Ramos (cell line): ENCODE measurements at regions not wholly inside any gene's neighbourhood (a gene's known extent, or its start where the extent isn't known, plus 50 kb on each side); places are given as distances from the start of the nearest gene placed in this dataset.

ENCODE experiments used
- in situ Hi-C: fragments of 300-500 bp; cut with MboI; formaldehyde crosslinking; loops from one replicate; pipeline ENCODE4 v1.14.3; 2022; ENCODE audit warnings: low sequenced_read_pairs; ENCODE audit not compliant: unreplicated experiment

DNA sequence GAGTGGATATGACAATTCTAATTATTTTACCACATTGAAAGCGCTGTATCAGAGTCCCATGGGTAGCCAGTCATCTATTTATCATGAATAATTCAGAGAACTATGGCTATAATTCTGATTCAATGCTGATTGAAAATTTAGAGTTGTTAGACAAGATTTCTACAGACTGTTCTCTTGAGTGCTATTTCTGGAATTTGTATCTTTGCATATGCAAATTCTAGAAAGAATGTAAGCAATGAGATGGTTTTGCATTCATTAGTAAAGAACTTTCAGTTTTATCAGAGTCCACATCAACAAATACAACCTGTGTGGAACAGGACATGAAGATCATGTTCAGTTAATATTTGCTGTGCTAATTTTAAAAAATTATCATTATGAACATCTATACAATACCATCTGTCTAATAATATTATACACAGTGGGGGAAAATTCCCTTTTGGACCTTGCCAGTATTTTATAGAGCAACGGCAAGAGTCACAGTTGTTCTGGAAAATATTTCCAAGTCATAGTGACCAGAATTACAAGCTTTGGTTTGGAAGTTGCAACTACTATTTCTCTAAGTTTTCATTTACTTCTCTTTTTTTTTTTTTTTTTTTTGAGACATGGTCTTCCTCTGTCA is 372.7 kb upstream of the PTGER4 start:
- in situ Hi-C loops: no loop called here

DNA sequence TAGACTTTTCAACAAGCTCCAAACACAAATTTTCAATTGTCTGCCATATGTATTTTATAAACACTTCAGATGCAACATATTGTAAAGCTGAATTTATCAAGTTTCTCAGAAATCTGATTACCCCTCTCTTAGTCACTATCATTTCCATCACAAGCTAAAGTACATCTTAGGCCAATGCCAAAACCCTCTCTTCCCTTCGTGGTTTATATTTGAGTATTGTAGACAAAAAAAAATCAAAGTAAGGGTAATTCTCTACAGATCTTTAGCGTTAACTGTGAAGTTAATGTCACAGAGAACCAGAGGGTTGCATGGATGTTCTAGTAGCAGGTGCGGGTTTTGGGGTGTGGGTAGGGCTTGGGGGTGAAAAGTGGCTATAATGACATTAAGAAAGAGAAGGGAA is 387.7 kb upstream of the PTGER4 start:
- in situ Hi-C loops: no loop called here

DNA sequence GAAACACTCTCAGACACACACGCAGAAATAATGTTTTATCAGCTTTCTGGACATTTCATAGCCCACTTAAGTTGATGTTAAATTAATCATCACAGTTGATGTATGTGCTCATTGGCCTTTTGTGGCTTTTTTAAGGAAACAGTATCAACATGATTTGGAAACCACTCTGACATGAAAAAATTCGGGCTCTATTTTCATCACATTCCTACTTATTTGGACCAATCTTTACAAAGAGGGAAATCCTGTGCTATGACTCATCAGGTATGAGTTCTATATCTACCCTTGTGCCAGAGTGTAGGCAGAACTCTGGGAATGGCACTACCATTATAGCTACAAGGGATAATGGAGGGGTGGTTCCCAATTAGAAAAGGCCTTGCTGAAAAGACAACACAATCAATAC is 388.4 kb upstream of the PTGER4 start:
- in situ Hi-C loops: no loop called here

DNA sequence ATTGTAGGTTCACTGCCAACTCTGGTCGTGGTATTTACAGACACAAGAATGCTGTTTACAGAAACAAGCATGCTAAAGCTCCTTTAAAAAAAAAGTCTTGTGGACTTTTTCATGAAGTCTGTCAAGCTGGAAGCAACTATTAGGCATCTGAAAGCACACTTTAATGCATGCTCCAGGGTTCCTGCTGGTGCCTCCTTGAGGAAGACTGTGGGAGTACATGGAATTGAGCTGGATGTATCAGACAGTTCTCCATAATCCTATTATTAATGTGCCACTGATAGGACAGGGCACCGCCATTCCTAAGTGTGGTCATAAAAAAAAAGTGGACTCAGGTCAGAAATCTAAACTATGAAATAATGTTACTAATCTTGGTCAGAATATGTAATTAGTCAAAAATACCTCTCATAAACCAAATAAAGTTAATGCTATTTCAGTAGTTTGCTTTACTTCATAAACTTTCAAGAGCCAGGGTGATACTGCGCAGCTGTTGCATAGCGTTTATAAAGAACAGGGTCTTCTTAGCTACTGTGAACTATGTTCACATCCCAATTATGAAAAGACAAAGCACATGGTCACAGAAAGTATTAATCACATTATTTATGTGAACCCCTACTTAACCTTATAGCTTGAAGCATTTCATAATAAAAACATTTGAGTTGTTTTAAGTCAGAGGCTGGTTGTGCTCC is 390.8 kb upstream of the PTGER4 start:
- in situ Hi-C loops: no loop called here

DNA sequence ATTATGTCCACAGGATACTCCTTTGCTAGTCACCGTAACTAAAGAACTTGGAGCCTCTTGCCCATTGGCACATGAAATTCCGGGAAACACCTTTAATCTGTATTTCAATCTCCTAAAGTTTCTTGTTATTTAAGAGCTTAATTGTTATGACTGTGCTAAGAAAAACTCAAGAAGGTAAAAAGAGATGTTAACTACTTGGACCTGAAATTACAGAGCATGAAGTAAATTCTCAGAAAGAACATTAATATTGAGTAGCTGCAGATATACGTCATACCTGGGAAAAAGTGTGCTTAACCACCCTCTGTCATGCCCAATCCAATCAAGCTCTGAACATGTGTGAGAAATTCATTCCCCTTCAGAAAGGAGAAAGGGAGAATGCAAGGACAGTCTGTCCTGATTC is 394.9 kb upstream of the PTGER4 start:
- in situ Hi-C loops: no loop called here

DNA sequence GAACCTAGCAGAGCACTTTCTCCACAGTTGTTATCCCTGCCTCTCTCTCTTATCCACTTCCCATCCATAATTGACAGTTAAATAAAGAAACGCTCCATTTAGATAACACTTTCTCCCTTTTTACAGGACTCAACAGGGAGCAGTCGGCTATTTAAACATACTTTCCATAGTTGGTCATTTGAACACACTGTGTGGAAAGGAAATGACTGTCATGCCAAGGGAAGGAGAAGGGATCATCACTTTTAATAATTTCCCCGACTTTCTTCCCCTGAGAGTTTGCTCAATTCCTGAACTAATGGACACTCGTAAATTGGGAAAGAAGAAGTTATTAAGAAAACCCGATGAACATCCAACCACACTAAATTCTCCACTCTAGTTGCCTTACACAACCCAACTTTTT is 400.8 kb upstream of the PTGER4 start:
- in situ Hi-C loops: no loop called here

DNA sequence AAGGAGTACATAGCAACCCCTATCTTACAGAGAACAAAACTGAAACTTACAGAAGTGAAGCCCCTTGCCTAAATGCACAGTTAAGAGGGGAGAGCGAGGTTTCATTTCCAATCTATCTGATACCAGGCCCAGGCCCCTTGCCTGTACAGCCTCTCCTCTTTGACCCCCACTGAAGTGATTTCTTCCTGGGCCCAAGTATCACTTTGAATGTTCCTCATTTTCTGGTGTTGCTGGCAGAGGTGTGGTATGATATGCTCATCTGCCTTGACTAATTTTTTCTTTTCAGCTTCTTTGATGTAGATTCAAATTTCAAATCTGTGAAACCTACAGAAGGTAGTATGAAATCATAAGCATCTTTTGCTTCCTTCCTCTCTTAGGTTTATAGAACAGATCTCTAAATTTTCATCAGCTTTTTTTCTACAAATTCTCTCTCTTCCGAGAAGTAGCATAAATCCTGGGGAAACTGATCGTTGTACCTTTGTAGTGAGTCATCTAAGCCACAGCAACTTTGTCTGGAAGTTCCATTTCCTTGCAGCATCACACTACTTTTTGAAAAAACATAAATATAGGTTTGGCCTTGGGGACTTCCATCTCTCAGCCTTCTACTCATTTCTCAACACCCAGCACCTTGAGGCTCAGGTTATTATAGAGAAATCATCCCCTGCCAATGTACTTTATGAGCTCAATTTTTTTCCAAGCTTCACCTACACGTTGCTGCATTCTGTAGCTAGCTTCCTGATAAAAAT is 402.4 kb upstream of the PTGER4 start:
- in situ Hi-C loops: no loop called here

DNA sequence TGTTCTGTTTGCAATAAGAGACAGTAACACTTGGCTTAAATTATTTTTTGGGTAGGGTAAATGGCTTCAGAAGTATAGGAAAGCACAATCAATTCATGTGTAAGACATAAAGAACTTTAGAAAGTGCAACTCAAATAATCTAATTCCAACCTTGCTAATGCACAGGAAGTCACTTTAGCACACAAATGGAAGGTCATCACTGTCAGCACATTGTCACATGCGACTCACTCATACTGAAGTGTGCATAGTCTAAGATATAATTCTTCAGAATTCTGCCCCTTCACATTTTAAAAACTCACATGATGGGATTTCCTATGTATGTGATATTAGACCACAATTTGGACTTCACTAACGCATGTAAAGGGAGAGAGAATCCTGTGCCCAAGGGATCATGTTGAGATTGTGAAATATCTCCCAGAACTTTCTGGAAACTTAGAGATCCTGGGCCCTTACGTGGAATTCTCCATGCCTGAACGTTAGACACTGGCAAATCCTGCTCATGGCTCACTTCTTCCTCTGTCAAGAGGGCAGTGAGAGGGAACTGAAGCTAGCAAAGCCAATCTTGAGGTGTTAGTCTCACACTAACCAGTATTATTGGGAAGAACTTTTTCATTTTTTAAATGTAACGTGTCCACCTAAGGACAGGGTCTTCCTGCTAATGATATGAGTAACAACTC is 403.2 kb upstream of the PTGER4 start:
- in situ Hi-C loops: no loop called here

DNA sequence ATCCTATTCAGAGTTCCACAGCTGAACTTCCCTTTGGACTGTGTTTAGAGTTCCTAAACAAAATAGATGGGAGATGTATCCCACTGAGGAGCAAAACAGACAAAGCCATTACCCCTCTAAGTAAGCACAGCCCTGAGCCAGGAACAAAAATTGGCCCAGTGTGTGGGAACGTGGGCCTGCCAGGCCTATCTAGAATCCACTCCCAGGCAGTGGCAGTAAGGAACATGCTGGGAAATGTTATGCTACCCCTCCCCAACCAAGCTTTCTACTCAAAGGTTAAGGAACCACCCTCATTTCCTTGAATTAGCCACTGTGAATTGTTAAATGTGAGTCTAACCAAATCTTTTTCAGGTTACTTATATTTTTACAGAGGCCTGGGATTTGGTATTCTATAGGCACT is 405.1 kb upstream of the PTGER4 start:
- in situ Hi-C loops: no loop called here

DNA sequence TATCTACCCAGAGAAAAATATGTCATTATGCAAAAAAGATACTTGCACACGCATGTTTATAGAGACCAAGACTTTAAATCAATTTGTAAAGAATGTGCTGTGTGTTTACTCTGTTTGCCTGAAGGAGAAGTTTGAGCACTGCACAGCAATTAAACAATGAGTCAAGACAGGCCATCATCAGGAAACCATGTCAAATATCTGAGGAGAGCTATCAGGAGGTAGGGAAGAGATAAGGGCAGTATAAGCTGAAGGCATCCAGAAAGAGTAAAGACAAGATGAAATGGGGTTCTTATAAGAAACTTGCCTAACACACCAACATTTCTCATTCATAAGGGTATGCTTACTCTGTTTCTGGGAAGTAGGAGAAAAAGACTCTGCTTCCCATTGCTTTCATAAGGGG is 405.8 kb upstream of the PTGER4 start:
- in situ Hi-C loops: no loop called here

DNA sequence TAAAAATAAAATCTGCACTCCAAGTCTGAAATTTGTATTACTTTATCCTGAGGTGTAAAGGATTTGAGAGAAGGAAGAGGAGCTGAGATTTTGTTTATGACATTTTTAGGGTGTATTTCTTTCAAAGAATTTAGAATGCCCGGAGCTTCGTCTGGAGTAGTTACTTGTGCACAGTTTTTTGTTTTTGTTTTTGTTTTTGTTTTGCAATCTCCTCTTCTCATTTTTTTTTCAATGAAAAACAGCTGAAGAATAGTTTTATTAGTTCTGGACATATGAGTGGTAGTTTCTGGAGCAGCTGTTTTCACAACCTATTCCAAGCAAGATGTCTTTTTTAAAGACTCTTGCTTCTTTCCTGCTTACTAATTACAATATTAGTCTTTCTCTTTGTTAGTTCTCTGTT is 408.2 kb upstream of the PTGER4 start:
- in situ Hi-C loops: no loop called here

DNA sequence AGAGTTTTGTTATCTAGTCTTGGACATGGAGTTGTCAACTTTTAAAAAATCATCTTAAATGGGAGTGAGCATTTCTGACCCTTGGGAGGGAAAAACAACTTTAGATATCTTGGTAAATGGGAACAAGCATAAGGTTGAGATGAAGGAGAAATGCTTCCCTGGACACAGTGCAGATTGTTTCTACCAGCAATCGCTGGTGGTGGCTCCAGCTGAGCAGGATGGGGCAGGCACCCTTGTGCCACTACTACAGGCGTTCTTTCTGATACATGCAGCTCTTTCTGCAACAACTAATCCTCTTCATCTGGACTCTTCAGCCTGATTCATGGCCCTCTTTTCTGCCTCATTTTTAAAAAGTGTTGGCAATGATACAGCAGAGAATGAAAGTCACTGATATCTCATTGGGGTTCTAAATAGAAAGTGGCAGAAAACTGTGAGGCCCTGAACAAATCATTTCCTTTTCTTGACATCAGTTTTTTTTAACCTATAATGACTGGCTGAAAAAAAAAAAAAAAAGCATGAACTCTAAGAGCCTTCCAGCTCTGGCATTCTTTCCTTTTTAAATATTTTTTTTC is 409.4 kb upstream of the PTGER4 start:
- in situ Hi-C loops: no loop called here

DNA sequence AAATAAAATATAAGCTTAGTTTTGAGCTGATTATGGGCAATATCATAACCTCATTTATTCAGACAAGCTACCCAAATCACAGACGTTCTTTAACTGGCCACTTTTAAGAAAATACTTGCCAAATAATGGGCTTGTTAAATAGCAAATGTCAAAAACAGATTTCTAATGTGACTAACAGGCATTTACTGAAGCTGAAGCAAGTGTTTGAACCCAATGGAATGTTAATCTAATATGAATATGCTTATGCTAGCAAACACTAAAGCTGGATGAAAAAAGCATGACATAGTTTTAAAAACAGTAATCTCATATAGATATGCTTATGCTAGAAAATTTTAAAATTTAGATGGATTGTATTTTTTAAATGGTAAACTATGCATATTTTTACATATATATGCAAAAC is 411.6 kb upstream of the PTGER4 start:
- in situ Hi-C loops: no loop called here

DNA sequence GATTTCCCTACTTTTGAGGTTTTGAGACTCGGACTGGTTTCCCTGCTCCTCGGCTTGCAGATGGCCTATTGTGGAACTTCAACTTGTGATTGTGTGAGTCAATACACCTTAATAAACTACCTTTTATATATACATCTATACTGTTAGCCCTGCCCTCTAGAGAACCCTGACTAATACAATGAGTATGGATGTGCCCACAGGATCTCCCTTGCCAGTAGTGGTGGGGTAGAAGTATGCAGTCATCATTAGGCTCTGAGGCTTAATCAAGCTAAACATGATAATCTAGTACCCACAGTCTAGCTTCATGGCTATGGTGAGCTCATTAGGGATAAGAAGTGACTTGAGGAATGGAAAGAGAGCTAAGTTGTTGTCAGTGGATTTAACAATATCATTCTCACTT is 412.8 kb upstream of the PTGER4 start:
- in situ Hi-C loops: no loop called here

DNA sequence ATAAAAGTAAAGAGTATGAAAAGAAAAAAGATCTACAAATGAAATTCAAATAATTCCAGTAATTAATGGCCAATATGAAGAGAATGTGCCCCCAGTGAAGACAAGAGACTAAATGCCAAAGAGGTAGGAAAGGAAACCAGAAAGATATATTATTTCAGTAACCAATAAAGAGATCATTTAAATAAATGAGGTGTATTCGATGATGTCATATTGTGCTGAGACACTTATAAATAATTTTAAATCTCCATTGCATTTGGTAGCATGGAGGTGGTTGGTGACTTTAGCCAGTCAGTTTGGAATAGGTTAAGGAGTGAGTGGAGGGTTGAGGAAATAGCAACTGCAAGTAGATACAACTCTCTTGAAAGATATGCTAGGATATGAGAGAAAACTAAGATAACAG is 417.7 kb upstream of the PTGER4 start:
- in situ Hi-C loops: no loop called here

DNA sequence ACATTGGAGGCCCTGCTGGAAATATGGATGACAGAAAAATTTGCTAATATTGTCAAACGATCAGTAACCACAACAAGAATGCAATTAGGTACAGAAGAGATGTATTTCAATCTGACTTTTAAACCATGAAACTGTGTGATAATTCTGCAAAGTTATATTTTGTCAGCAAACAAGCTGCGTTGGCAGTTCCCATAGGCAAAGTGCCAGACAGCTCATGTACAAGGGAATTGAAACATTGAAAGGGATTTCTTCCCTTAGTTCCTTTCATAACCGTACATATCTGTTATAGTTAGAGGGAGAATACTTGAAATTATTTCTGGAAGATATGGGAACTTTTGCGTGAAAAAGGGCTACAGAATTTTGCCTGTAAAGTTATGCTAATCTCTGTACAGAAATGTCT is 419.4 kb upstream of the PTGER4 start:
- in situ Hi-C loops: no loop called here

DNA sequence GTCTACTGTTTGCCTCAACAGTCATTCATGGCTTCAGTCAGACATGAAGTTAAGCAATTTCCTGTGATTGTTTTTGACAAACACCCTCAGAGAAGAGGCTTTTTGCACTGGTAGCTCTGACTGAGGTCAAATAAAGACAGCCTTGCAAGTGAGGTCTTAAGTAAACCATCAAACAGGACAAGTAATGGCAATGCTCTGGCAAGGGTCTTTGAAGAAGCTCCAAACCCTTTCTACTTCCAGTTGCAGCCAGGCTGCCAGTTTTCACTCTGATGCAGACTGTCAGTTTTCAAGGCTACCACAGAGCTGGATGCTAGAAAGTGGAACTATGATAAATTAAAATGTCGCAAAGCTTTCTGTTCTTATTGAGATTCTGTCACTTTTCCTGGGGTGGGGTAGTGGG is 421.5 kb upstream of the PTGER4 start:
- in situ Hi-C loops: no loop called here

DNA sequence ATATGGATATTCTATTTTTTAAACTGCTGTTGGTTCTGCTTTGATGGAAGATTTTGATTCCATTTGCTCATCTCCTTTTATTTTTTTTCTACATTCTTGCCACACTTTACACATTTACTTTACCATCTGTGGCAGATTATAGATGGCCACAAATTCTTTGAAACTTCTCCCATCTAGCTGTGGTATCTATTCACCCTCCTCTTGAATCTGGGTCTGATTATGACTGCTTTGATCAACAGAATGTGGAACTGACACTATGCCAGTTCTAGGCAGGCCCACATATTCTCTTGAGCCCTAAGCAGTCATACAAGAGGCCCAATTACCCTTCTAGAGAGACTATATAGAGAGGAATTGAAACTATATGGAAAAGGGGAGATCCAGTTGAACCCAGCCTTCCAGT is 439.0 kb upstream of the PTGER4 start:
- in situ Hi-C loops: no loop called here

DNA sequence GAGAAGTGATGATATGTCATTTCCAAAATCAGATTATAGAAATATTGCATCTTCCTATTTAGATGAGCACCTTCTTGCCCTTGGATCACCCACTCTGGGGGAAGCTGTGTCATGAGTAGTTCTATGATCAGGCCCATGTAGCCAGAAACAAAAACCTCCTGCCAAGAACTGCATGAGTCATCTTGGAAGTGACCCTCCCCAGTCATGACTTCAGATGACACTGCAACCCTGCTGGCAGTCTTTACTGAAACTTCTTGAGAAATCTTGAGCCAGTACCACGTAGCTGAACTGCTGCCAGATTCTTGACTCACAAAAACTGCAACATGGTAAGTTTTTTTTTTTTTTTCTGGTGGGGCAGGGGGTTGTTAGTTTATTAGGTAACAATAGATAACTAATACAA is 439.6 kb upstream of the PTGER4 start:
- in situ Hi-C loops: no loop called here

DNA sequence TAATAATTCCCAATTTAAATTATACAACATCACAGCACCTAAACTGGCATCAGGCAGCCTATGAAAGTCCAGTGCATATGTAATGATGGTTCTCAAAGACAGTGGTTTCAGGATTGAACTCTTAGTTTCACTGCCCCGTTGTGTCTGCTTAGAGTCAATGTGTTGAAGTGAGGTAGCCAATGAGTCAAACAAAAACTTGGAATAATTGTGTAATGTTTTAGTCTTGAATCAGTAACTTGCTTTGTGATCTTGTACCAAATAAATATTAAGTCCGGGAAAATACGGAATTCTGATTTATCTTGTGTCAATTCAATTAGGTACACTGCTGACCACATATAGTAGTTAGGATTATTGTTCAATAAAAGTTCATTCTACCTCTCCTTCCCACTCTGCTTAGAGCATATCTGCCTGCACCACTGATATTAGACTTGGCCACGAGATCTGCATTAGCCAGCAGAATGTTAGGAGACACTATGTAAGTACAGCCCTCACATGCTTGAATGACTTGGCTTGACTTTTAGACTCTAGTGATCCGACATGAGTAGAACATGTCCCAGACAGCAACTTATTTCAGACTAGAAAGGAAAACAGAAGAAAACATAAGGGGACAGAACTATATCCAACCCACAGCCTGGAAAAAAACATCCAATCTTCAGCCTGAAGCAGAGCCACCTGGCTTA is 441.5 kb upstream of the PTGER4 start:
- in situ Hi-C loops: no loop called here
